ENCODE measurements at regions not wholly inside any gene's neighbourhood (a gene's known extent, or its start where the extent isn't known, plus 50 kb on each side); places are given as distances from the start of the nearest gene placed in this dataset.

DNA sequence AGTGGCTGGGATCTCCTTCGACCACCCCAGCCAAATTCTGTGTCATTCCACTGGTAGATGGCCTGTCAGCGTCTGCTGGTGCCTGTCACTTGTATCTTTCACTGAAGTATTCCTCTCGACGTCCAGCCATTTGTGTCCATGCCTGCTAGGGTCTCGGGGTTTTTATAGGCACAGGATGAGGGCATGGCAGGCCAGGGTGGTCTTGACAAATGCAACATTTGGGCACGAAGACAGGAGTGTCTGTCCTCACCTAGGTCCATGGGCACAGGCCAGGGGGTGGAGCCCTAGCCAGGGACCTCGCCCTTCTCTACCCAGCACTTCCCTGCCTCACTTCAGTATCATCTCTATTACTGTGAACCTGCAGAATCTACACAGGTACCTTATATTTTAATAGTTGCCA, 2223.9 kb upstream of the ACO1 start:
- Histone ChIP-seq H3K27ac (no peak overlapping the region), H3K36me3 (ENCODE audit: low read depth) (no peaks in the 10 kb centered on the region), H2AFZ (no peak overlapping the region), H3K4me3 (no peak overlapping the region), H4K20me1 (ENCODE audit: insufficient read depth) (no peaks in the 10 kb centered on the region), H3K4me2 (no peak overlapping the region), H3F3A (ENCODE audit: insufficient read depth, low read depth) (no peaks in the 10 kb centered on the region), H3K9me3 (ENCODE audit: insufficient read depth, low read depth) (no peaks in the 10 kb centered on the region), H3K9me2 (ENCODE audit: insufficient read depth) (no peaks in the 10 kb centered on the region), H3K27me3 (ENCODE audit: insufficient read depth, low read depth) (no peaks in the 10 kb centered on the region), H3K4me1 (replicated peaks; ENCODE audit: insufficient read depth) (no peaks in the 10 kb centered on the region), H3K79me2 (ENCODE audit: low read depth) (no peaks in the 10 kb centered on the region)
- TF ChIP-seq CTCF (conservative IDR thresholded peaks at IDR 0.05) (no peak), EZH2 (IDR thresholded peaks at IDR 0.05; ENCODE audit: low read depth) (no peak)
- POLR2A ChIA-PET (ENCODE audit: unreplicated experiment): no interaction called here
- DNase-seq: no peak
- BruUV-seq (replicated peaks): no TSS peak
- intact Hi-C loops (cut with micrococcal nuclease; ENCODE audit: unreplicated experiment): no loop called here
- CTCF ChIA-PET: no interaction called here

GRCh38 chr9:30172206-30172605, 2212.2 kb upstream of the ACO1 start:
- Histone ChIP-seq H3K27me3 (ENCODE audit: insufficient read depth, low read depth) (no peaks in the 10 kb centered on the region), H3K36me3 (ENCODE audit: low read depth) (no peaks in the 10 kb centered on the region), H3K4me1 (replicated peaks; ENCODE audit: insufficient read depth) (no peaks in the 10 kb centered on the region), H4K20me1 (ENCODE audit: insufficient read depth) (no peaks in the 10 kb centered on the region), H3F3A (ENCODE audit: insufficient read depth, low read depth) (no peaks in the 10 kb centered on the region), H3K79me2 (ENCODE audit: low read depth) (no peaks in the 10 kb centered on the region), H3K4me2 (no peak overlapping the region), H3K9me3 (ENCODE audit: insufficient read depth, low read depth) (no peaks in the 10 kb centered on the region), H3K9me2 (ENCODE audit: insufficient read depth) (no peaks in the 10 kb centered on the region), H3K27ac (no peak overlapping the region), H3K4me3 (no peak overlapping the region), H2AFZ (no peak overlapping the region)
- no TSS peak for BruUV-seq (replicated peaks)
- ChIA-PET CTCF (no interaction called here), POLR2A (ENCODE audit: unreplicated experiment) (no interaction called here)
- intact Hi-C loops (cut with micrococcal nuclease; ENCODE audit: unreplicated experiment): no loop called here
- no peak for TF ChIP-seq CTCF (conservative IDR thresholded peaks at IDR 0.05)
- no peak for TF ChIP-seq EZH2 (IDR thresholded peaks at IDR 0.05; ENCODE audit: low read depth)
- no peak for DNase-seq

- H3K9me3 ChIP-seq (ENCODE audit: insufficient read depth, low read depth): no peaks in the 10 kb centered on the region
- DNase-seq: no peak
- no peak overlapping the region for H3K27ac ChIP-seq
- no peaks in the 10 kb centered on the region for H3K4me1 ChIP-seq (replicated peaks; ENCODE audit: insufficient read depth)
- no peaks in the 10 kb centered on the region for H3K9me2 ChIP-seq (ENCODE audit: insufficient read depth)
- CTCF ChIA-PET: no interaction called here
- H3K4me3 ChIP-seq: no peak overlapping the region
- TF ChIP-seq CTCF (conservative IDR thresholded peaks at IDR 0.05) (no peak), EZH2 (IDR thresholded peaks at IDR 0.05; ENCODE audit: low read depth) (no peak)
- no peaks in the 10 kb centered on the region for H3K36me3 ChIP-seq (ENCODE audit: low read depth)
- H3K4me2 ChIP-seq: no peak overlapping the region
- BruUV-seq (replicated peaks): no TSS peak
- no peak overlapping the region for H2AFZ ChIP-seq
- POLR2A ChIA-PET (ENCODE audit: unreplicated experiment): no interaction called here
- H3K79me2 ChIP-seq (ENCODE audit: low read depth): no peaks in the 10 kb centered on the region
- intact Hi-C loops (cut with micrococcal nuclease; ENCODE audit: unreplicated experiment): no loop called here
- H3K27me3 ChIP-seq (ENCODE audit: insufficient read depth, low read depth): no peaks in the 10 kb centered on the region
- H3F3A ChIP-seq (ENCODE audit: insufficient read depth, low read depth): no peaks in the 10 kb centered on the region
- no peaks in the 10 kb centered on the region for H4K20me1 ChIP-seq (ENCODE audit: insufficient read depth)
Measured at GRCh38 chr9:30178610-30179009, 2205.8 kb upstream of the ACO1 start.

Measured in PC-9 (cell line).